Esophagus (tissue), 2 donors: ENCODE measurements at regions not wholly inside any gene's neighbourhood (a gene's known extent, or its start where the extent isn't known, plus 50 kb on each side); places are given as distances from the start of the nearest gene placed in this dataset.

Source experiments
- H3K27ac ChIP-seq, 2 donors: one replicate each; pipeline ENCODE4 v1.5.1; 2013; ENCODE audit warnings: low read depth in 2 of 2, mild to moderate bottlenecking in 2 of 2, inconsistent platforms in 1 of 2, low read length in 1 of 2, moderate library complexity in 1 of 2
- H3K27me3 ChIP-seq, 2 donors: one replicate each; pipeline ENCODE4 v1.6.1; 2013; ENCODE audit warnings: low read length in 2 of 2, control low read depth in 1 of 2, mild to moderate bottlenecking in 1 of 2; ENCODE audit not compliant: insufficient read depth in 2 of 2, control insufficient read depth in 1 of 2
- H3K36me3 ChIP-seq, 2 donors: one replicate each; pipeline ENCODE4 v1.6.1; 2013; ENCODE audit warnings: low read length in 1 of 2; ENCODE audit not compliant: control insufficient read depth in 2 of 2, insufficient read depth in 2 of 2
- H3K4me1 ChIP-seq, 2 donors: one replicate each; pipeline ENCODE4 v1.6.1; 2013; ENCODE audit warnings: low read length in 1 of 2; ENCODE audit not compliant: control insufficient read depth in 2 of 2, insufficient read depth in 2 of 2
- H3K4me3 ChIP-seq, 2 donors: one replicate each; pipeline ENCODE4 v1.5.1; 2013; ENCODE audit warnings: low read length in 2 of 2, mild to moderate bottlenecking in 2 of 2, low read depth in 1 of 2, moderate library complexity in 1 of 2
- H3K9me3 ChIP-seq, 2 donors: one replicate each; pipeline ENCODE4 v1.6.1; 2013; ENCODE audit warnings: mild to moderate bottlenecking in 2 of 2, low read depth in 1 of 2, low read length in 1 of 2, moderate library complexity in 1 of 2; ENCODE audit not compliant: control insufficient read depth in 2 of 2, insufficient read depth in 1 of 2
- WGBS, 2 donors: extraction: QIAGEN DNeasy Blood & Tissue Kit; methylation state at CpG; one replicate each; pipeline ENCODE4 v1.1.7; 2013; 5-methylcytosine and 5-hydroxymethylcytosine counted together
- donor health status: healthy with polysubstance abuse.
- donor health status: Bipolar disorder and iron deficiency.

DNA sequence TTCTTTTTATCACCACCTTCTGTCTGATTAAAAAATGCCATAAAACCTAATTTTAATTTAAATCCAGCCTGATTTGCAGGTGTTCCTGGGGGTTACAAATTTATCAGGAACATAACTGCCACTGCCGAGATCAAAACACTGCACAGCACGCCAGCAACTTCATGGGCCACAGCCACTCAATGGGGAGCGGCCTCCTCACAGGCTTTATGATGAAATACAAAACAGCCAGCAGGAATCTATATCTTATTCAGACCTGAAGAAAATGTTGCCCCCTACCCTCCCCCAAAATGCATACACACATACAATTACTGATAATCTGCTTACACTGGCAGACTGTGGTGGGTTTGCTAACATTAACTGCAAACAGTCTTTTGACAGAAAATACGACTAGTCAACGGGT lies 151.7 kb upstream of the POU5F2 start:
- Histone ChIP-seq H3K27ac (no peak overlapping the region), H3K9me3 (no peaks in the 10 kb centered on the region), H3K27me3 (no peaks in the 10 kb centered on the region), H3K4me3 (no peak overlapping the region), H3K36me3 (no peaks in the 10 kb centered on the region), H3K4me1 (no peaks in the 10 kb centered on the region)
- 97% methylated on average over 5 of the region's 5 CpGs for WGBS, 2 donors

DNA sequence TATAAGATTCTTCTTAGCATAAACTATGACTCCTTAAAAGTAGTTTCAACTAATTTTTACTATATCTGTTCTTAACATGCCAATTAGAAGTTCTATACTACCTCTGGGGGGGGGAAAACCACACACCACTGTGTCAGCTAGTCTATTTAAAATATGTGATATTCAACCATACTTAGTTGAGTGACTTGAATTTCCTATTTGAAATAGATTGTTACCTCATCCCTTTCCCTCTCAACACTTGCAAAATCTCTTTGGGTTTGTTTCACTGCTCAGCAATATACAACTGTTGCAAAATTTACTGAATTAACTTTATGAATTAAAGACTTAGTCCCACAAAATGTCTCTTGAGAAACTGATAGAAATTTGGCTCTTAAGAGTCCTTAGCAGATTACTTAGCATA lies 151.1 kb upstream of the POU5F2 start:
- no peaks in the 10 kb centered on the region for H3K36me3 ChIP-seq
- H3K27ac ChIP-seq, result no peak overlapping the region
- no peak overlapping the region for H3K4me3 ChIP-seq

DNA sequence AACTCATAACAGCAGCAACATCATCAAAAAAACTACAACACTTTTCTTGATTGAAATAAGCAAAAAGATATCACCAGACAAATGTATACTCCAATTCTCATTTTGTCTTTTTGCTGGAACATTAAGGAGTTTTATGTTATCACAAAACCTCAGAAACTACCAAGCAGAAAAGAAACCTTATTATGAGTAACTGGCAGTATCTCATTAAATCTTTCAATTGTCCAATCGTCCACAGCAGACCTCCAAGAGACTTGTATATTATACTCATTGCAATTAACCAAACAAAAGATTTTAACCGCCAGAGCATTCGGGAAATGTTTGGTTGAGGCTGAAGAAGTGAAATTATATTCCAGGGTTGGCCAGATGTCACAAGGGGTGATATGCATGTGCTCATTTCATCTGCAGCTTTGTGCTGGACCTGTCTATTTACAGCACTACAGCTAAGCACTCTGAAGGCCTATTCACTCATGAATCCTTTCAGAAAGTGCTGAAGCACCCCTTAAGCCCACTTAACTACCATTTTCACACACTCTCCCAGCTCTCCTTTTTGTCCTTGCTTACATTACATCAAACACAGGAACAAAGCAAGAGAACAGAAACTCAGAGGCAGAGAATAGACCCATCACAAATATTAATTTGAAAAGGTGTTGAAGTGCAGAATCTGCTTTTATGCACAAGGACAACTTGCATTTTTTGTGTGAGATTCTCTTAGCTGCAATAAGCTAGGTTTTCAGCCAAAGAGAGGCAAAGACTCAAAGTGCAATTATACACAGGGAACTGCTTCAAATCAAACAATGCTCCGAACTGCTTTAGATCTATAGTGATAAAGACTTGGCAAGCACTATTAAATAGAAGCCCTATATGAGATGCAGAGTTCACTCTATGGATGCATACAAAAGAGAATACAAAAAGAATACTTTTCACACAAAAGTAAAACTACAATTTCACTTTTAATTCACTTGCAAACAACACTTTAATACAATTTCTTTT lies 150.4 kb upstream of the POU5F2 start:
- Histone ChIP-seq H3K4me3 (no peak overlapping the region), H3K27me3 (no peaks in the 10 kb centered on the region), H3K4me1 (no peaks in the 10 kb centered on the region), H3K9me3 (no peaks in the 10 kb centered on the region), H3K27ac (no peak overlapping the region), H3K36me3 (no peaks in the 10 kb centered on the region)
- WGBS, 2 donors, result 67 to 72% methylated on average over 4 of the region's 4 CpGs

More for the DNA sequence above, 151.1 kb upstream of the POU5F2 start:
- H3K4me1 ChIP-seq, result no peaks in the 10 kb centered on the region
- no peaks in the 10 kb centered on the region for H3K9me3 ChIP-seq
- no peaks in the 10 kb centered on the region for H3K27me3 ChIP-seq

DNA sequence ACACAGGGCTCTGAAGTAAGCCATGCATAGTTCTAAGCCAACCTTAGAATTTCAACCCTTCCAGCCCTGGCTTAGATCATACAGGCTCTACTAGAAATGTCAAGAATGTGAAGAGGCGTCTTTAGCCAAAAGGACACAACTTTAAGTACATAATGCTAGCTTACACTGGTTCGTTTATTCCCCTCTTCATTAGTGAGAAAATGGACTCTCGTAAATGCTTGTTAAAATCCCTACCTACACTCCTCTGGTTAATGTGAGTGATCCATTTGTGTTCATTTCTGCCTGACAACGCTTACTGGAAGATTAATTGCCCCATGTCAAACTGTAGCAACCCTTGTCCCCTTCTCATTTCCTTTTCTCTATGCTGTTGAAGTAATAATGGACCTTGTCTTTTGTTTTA lies 149.3 kb upstream of the POU5F2 start:
- H3K36me3 ChIP-seq, result no peaks in the 10 kb centered on the region
- H3K4me3 ChIP-seq, result no peak overlapping the region
- no peak overlapping the region for H3K27ac ChIP-seq
- H3K4me1 ChIP-seq, result no peaks in the 10 kb centered on the region
- 60 to 62% methylated on average over 4 of the region's 4 CpGs for WGBS, 2 donors
- no peaks in the 10 kb centered on the region for H3K9me3 ChIP-seq
- no peaks in the 10 kb centered on the region for H3K27me3 ChIP-seq

DNA sequence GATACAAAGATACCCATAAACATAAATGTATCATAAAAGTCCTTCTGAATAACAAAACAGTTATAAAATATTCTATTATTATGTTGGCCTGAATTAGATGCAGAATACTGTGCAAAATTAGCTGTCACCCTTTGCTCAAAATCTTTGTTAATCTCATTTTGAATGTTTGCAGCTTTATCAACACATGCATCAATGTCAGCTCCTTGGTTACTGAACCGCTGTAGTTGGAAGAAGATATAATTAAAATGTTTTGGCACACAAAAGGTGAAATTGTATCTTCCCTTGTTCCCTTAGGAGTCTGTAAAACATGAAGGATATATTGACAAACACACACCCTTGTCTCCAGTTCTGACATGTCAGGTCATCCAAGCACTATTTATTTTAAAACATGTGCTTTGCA lies 146.3 kb upstream of the POU5F2 start:
- 38 to 54% methylated on average over 1 of the region's 1 CpG for WGBS, 2 donors
- no peaks in the 10 kb centered on the region for H3K4me1 ChIP-seq
- no peak overlapping the region for H3K27ac ChIP-seq
- no peak overlapping the region for H3K4me3 ChIP-seq
- H3K27me3 ChIP-seq, result no peaks in the 10 kb centered on the region
- H3K9me3 ChIP-seq, result no peaks in the 10 kb centered on the region
- H3K36me3 ChIP-seq, result no peaks in the 10 kb centered on the region

DNA sequence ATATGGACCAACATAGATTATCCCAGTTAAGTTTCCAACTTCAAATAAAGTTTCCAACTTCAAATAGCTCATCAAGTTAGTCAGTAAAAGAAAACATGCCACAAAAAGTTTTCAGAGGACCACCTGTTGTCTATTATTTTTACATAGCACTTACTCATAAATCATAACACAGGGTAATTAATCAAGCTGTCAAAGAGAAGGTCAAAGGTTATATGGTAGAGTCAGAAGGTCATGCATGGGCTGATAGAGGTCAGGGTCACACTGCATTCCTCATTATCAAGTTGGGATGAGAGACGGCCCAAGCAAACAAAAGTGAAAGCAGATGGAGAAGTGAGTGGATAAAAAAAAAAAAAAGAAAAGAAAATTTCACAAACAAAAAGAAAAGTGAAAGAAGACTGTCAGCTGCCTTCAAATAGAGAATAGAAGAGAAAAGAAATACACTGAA lies 145.5 kb upstream of the POU5F2 start:
- Histone ChIP-seq H3K4me1 (no peaks in the 10 kb centered on the region), H3K27me3 (no peaks in the 10 kb centered on the region), H3K36me3 (no peaks in the 10 kb centered on the region), H3K9me3 (no peaks in the 10 kb centered on the region), H3K4me3 (no peak overlapping the region), H3K27ac (no peak overlapping the region)
- 7 to 18% methylated on average over 1 of the region's 1 CpG for whole genome bisulfite sequencing, 2 donors

DNA sequence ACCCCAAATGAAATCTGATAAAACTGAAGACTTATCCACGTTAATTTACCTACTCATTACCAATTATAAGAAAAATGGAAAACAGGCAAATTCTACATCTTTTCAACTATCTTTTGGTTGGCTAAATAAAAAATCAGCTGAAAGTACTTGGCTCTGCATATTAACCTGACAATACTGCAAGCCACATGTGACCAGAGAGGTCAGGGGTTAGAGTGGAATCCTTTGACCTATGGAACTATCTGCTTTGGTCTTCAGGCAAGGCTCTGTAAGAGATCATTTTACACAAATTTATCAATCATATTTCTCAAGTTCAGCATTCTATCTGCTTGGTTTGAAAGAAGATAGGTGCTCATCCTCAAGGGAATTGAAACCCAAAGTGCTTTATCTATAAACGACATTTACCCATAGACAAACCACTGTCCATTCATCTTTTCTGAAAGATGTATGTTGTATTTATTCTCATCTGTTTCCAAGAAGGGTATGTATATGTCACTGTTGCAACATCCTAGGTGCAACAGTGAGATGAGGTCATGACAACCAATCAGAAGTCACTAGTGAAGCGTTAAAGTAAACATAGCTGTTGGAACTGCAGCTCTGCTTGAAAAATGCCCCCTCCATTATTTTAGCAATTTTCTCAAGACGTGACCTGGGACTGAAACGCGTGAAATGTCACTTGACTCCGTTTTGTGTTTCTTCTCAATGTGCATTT lies 144.9 kb upstream of the POU5F2 start:
- Histone ChIP-seq H3K9me3 (no peaks in the 10 kb centered on the region), H3K4me3 (no peak overlapping the region), H3K27ac (no peak overlapping the region), H3K36me3 (no peaks in the 10 kb centered on the region), H3K27me3 (no peaks in the 10 kb centered on the region), H3K4me1 (no peaks in the 10 kb centered on the region)
- WGBS, 2 donors, result 87 to 88% methylated on average over 7 of the region's 7 CpGs

DNA sequence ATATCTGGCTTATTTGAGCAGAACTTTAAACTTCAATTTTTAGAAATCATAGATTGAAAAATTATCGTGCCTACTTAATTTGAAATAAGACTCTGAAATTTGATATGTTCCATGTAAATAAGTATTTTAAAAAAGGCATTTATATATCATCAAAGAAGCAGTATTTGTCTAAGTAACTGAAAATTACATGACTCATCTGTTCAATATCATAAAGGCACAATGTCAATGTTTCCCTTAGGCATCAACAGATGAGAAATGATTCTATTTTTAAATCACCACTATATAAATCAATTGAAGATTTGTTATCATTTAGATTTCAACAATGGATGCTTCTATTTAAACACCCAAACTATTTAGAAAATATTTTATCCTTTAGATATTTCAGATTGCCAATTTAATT lies 142.9 kb upstream of the POU5F2 start:
- Histone ChIP-seq H3K36me3 (no peaks in the 10 kb centered on the region), H3K4me1 (no peaks in the 10 kb centered on the region), H3K27ac (no peak overlapping the region), H3K4me3 (no peak overlapping the region), H3K9me3 (no peaks in the 10 kb centered on the region), H3K27me3 (no peaks in the 10 kb centered on the region)
- WGBS, 2 donors, result 94 to 98% methylated on average over 1 of the region's 1 CpG

DNA sequence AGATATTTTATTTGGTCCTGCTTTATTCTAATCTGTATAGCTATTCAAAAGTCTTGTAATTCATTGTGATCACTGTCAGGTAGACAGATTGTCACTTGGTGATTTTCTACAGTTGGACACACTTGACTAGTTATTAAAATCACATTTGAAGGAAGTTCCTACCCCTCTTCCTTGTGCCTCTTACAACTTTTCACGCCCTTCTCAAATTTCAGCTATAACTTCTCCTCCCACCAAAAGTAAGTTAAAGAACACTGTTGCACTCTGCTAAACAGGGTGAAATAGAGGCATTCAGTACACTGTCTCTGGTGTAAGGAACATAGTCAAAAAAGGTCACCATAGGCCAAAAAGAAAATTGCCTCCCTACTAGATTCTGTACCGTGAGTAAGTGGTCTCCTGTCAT lies 142.1 kb upstream of the POU5F2 start:
- Histone ChIP-seq H3K4me1 (no peaks in the 10 kb centered on the region), H3K4me3 (no peak overlapping the region), H3K9me3 (no peaks in the 10 kb centered on the region), H3K27me3 (no peaks in the 10 kb centered on the region), H3K27ac (no peak overlapping the region), H3K36me3 (no peaks in the 10 kb centered on the region)
- 86 to 87% methylated on average over 2 of the region's 2 CpGs for WGBS, 2 donors
